Prostate gland (tissue), 2 donors: ENCODE measurements at regions not wholly inside any gene's neighbourhood (a gene's known extent, or its start where the extent isn't known, plus 50 kb on each side); places are given as distances from the start of the nearest gene placed in this dataset.

ENCODE experiments used
- POLR2A ChIP-seq: fragments of 450-650 bp; IDR thresholded peaks from one replicate; pipeline ENCODE4 v1.6.1; 2016; ENCODE audit warnings: antibody characterized with exemption, mild to moderate bottlenecking
- TF ChIP-seq, protein P1 (sequence below), 4 experiments: fragments of 200-600 bp in 2 of 4; fragments of 450-650 bp in 2 of 4; sonication (generic) in 2 of 4; IDR thresholded peaks; 1 replicate in 3 of 4; 2 replicates in 1 of 4; pipeline ENCODE4 v1.5.1; 2016 to 2019; ENCODE audit warnings: antibody characterized with exemption in 4 of 4, mild to moderate bottlenecking in 2 of 4, moderate library complexity in 2 of 4

DNA sequence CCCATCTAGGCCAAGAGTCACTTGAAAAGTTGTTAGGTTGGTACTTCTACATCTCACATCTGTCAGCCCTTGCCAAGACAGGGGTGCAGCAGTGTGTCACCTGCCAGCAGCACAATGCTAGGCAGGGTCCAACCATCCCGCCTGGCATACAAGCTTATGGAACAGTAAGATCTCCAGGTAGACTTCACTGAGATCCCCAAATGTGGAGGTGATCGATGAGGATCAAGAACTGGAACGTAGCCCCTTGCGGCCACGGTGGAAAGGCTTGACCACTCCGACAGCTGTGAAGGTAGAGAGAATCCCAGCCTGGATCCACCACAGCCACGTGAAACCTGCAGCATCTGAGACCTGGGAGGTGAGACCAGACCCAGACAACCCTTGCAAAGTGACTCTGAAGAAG is 696.0 kb upstream of the LMO3 start:
- TF ChIP-seq, protein P1, sequence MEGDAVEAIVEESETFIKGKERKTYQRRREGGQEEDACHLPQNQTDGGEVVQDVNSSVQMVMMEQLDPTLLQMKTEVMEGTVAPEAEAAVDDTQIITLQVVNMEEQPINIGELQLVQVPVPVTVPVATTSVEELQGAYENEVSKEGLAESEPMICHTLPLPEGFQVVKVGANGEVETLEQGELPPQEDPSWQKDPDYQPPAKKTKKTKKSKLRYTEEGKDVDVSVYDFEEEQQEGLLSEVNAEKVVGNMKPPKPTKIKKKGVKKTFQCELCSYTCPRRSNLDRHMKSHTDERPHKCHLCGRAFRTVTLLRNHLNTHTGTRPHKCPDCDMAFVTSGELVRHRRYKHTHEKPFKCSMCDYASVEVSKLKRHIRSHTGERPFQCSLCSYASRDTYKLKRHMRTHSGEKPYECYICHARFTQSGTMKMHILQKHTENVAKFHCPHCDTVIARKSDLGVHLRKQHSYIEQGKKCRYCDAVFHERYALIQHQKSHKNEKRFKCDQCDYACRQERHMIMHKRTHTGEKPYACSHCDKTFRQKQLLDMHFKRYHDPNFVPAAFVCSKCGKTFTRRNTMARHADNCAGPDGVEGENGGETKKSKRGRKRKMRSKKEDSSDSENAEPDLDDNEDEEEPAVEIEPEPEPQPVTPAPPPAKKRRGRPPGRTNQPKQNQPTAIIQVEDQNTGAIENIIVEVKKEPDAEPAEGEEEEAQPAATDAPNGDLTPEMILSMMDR (IDR thresholded peaks at IDR 0.05), result no peak
- no peak for TF ChIP-seq POLR2A
